HG02943 (cell line): ENCODE measurements at regions not wholly inside any gene's neighbourhood (a gene's known extent, or its start where the extent isn't known, plus 50 kb on each side); places are given as distances from the start of the nearest gene placed in this dataset.

Source experiments
- ATAC-seq: cut with Tn5 transposase; IDR thresholded peaks from one replicate; pipeline ENCODE4 v1.9.1; 2021; ENCODE audit warnings: mild to moderate bottlenecking, low read depth, moderate library complexity; ENCODE audit not compliant: unreplicated experiment

DNA sequence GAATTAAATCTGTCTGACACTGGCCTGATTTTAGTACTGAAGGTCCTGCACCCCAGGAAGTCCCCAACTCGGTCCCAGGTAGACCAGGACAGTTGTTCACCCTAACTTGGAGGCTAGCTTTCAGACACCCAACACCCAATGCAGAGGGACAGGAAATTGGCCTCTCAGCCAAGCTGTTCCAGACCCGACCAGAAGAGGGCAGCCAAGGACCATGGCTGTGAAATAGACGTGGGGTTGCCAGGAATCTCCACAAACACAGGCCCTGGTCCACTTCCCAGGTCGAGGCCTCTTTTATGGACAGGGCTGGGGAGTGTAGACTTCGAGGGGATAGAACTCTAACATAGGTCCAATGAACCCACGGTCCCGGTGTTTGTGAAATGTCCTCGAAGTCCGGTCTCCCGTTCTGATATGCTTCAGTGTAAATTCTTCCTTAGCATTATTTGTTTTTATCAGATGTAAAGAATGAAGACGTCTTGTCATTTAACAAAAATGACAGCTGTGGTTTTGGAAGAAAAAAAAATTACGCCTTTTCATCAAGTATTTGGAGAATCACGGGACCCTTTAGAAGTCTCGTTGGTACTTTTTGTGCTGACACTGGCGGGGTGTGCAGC, 260.3 kb upstream of the ADAMTS16 start:
- no peak for ATAC-seq

DNA sequence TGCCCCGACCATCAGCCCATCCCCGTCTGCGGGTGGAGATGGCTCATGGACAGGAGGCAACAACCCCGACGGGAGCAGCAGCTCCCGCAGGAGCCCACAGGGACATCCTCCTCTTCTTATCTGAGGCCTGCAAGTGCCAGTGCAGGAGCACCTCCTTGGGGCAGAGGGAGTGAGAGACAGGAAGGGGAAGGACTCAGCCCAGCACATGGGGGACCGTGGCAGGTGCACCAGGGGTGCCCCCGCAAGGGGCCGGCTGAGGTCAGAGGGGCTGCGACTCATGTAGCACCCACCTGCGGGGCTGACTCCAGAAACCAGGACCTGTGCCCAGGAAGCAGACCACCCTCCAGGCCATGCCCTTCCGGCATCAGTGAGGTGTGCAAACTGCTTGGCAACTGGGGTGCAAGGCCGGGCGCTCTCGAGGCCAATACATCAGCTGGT, 259.8 kb upstream of the ADAMTS16 start:
- no peak for ATAC-seq

DNA sequence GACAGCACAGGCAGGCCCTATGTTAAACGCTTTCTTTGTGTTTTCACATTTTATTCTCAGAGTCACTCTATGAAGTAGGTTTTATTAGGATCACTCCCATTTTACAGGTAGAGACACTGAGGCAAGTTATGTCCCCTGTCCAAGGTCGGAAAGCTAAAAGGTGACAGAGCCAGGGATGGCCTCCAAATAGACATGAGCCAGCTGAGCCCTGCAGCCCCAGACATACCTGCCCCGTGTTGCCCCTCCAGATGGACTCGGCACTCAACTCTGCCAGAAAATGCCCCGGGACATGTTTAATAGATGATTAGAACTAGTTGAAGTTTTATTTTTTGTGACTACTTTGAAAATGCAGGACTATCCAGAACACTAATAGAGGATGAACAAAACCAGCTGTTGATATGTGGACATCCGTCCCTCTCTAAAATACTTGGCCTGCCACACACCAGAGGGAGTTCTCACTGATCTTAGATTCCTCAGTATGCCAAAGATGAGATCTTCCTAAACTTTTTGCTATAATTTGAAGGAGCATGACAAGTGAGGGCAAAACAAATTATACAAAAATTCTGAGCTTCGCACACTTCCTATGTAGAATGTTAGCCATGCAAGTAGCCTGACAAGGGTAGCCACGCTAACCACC, 258.6 kb upstream of the ADAMTS16 start:
- no peak for ATAC-seq

DNA sequence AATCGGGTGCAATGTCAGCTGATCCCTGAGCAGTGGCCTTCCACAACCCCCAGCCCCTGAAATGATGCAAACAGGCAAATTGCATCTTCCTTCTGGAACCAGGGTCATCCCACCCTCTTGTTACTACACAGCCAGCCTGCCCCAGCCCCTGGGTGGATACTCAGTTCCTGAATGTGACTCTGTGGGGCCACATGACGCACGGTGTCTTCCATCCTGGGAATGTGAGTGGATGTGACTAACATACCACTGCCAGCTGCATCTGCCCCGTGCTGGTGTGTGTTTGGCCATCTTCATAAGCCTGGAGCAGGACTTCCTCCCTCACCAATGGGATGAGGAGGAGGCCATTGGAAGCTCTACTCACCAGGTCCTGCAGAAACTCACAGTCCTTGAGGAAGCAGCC, 257.9 kb upstream of the ADAMTS16 start:
- ATAC-seq, result no peak

DNA sequence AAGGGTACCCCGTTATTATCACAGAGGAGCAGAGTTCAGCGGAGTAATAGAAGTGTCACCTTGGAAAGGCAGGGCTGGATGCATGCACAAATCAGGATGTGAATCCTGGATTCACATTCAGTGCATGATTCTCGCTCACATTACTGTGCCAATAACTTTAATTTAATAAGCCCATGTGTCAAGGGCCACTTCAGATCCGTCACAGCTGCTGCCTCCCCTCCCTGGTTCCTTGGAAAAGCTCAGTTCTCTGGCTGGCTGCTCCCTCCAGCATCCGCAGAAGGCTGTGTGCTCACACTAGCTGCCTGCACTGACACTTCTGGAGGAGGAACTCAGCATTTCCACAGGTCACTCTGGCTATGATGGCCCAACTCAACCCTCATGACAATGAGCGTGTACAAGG, 256.8 kb upstream of the ADAMTS16 start:
- no peak for ATAC-seq

DNA sequence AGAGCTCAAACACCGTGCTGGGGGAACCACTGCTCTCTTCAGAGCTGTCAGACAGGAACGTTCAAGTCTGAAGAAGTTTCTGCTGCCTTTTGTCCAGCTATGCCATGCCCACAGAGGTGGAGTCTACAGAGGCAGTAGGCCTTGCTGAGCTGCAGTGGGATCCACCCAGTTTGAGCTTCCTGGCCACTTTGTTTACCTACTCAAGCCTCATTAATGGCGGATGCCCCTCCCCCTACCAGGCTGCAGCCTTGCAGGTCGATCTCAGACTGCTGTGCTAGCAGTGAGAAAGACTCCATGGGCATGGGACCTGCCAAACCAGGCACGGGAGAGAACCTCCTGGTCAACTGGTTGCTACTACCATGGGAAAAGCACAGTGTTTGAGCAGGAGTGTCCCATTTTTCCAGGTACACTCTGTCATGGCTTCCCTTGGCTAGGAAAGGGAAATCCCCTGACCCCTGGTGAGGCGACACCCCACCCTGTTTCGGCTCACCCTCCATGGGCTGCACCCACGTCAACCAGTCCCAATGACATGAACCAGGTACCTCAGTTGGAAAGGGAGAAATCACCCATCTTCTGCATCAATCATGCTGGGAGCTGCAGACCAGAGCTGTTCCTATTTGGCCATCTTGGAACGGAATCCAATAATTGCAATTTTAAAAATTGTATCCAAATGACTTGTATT, 246.9 kb upstream of the ADAMTS16 start:
- no peak for ATAC-seq

DNA sequence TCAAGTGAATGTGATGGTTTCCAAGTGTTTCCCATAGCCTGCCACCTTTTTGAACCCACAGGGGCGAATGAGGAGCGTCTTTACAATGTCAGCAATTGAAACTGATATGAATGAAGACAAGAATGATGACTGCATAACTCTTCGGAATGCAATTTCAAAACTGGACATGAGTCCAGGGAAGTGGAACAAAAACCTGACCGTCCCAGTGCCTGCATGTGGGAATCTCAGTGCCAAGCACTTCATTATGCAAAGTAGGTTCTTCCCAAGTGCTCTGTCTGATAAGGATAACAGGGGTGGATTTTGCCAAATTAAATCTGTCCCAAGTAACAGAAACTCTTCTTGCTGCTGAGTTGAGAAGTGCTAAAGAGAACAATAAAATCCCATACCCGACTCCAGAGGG, 243.8 kb upstream of the ADAMTS16 start:
- ATAC-seq, result no peak

DNA sequence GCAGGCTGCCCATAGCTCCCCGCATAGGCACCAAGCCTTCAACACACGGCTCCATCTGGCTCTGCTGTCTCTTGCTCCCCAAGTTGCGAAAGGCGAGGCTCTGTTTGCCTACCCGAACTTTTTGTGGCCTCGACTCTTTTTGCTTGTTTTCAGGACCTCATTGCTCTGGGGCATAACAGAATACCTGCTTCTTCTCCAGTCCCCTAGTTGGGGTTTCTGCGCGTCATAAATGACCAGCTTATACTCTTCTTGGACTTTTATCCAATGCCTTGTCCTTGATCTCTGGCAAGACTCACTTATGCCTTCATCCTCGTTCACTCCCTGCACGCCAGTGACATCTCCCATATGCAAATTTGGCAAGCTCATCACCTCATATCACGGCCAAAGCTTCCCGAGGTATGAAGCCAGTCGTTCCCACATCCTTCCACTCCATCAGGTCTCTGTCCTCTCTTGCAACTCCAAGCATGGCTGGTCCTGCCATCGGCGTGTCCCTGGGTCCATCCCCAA, 238.8 kb upstream of the ADAMTS16 start:
- ATAC-seq, result no peak

DNA sequence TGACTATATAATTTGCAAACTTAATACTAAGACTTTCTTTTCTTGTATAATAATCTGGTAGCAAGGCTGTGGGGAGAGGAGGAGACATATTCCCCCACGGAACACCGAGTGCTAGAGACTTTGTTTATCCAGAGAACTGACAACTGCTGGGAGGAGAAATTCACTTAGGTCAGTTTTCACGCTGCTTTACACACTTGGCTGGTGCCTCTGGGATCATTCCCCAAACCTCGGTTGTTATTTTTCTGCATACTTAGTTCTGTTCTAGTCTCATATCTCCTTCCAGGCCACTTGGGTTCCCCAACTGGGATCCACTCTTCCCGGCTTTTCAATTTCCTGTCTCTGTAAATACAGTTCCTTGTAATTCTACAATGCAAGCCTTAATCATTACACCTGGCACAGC, 238.2 kb upstream of the ADAMTS16 start:
- ATAC-seq, result no peak

DNA sequence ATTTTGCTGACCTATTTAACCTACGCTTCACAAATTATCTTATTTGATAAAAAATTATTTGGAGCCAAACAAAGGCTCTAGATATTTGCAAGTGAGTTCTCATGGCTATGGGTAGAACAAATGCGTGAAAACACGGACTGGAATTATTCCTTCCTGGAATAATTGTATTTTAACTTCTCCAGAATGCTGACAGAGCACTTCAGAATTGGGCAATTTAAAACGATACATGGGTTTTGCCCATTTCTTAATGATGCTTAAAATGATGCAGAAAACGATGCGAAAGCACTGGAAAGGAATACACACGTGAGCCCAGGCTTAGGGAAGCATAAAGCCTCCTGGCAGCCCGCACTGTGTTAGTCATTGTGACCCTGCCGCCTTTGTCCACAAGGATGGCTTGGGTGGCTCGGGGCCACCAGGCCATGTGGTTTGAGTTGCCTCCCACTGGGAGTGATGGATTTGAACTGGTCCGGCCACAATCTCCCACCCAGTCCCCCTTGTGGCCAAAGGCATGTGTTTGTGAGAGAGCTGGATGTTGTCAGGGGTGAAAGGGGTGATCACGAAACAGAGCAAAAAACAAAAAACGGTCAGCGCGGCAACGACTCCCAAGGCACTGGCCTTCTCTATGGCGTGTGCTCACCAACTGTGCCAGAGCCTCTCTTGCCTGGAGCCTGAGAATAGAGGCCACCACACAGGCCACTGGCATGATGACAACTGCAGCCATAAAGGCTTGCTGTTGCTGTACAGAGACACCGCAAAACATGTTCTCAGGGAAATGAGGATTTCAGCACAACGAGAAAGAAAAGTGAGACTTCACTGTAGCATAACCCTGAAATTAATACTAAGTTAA, 234.2 kb upstream of the ADAMTS16 start:
- no peak for ATAC-seq

DNA sequence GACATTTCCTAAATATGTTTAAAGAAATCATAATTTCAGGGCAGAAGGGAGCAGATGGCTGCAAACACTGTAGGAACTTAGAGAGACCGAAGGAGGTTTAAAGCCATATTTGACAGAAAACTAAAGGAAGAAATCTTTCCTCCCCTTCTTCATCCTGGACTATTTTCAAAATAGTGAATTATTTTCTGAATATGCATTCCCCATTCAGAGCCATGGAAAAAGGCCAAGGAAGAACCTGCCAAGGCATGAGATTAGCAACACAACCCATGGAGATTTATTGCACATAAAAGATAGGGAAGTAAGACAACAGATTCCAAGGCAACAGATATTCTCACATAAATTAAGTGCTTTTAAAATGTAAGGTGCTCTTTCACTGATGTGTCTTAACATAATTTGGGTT, 233.3 kb upstream of the ADAMTS16 start:
- ATAC-seq, result no peak

DNA sequence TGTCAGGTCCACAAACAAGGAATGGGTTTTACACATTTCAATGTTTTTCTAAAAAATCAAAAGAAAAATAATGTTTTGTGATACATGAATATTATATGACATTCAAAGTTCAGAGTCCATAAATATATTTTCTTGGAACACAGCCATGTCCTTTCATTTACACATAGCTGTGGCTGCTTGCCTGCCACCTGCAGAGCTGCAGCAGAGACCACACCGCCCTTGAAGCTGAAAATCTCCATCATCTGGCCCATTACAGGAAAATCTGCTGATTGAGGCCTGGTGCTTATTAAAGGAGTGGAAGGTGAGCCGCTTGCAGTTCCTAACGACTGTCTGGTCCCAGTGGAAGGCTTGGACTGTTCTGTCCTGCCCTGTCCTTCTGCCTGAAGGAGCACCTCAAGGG, 232.6 kb upstream of the ADAMTS16 start:
- no peak for ATAC-seq

DNA sequence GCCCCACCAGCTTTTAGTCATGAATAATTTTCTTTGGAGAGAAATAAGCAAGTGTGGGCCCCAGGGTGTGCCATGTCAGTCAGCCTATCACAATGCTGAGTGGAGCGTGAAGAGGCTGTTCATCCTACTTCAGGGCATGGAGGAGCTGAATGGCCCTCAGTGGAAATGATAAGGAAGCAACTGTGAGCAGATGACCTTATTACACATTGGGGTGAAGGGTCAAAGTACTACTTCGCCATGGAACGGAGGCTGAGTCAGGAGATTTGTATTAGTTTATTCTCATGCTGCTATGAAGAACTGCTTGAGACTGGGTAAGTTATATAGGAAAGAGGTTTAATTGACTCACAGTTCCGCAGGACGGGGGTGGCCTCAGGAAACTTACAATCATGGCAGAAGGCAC, 231.0 kb upstream of the ADAMTS16 start:
- no peak for ATAC-seq

DNA sequence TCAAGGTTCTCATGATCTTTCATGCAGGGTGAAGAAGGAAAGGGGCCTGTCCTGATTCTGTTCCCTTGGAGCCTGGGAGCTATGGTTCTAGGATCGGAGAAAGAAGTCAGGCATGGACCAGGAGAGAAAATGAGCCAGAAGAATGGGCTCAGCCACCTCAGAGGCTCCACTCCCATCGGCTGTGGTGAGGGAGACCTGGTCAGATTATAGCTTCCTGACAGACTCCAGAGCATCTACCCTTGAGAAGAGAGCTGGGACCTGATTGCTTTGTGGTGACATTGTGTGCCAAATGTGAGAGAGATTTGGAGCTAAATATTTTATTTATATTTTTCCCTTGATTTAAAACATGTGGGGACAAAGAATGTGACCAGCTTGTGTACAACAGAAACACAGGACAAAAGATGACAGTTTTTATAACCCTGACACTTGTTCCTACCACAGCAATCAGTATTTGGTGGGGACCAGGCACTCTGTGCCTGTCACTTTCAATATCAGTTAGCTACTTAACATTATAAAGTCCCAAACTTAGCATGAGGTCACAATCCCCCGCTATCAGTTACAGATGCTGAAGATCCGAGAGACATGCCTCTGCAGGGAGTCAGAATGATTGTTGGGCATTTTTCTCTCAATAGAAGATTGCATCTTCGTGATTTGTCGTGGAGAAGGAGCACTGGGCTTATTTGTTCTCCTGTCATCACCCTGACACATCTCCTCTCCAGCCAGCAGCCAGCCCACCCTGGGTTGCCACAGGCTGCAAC, 228.3 kb upstream of the ADAMTS16 start:
- ATAC-seq, result no peak

DNA sequence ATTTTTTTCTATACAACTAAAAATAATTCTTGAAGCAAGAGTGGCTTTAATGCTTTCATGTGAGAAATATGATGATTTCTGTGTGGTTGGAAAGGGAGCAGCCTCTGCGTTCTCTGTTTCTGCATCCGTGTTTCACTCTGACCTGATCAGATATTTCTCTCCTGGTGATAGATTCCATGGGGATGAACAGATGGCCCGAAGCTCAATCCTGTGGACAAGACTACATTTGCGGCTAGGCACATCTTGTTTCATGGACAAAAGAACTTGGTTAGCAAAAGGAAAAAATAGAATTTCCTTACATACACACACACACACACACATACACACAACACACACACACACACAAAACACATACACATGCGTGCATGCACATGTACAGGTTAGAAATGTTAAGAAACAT, 218.2 kb upstream of the ADAMTS16 start:
- ATAC-seq, result no peak

DNA sequence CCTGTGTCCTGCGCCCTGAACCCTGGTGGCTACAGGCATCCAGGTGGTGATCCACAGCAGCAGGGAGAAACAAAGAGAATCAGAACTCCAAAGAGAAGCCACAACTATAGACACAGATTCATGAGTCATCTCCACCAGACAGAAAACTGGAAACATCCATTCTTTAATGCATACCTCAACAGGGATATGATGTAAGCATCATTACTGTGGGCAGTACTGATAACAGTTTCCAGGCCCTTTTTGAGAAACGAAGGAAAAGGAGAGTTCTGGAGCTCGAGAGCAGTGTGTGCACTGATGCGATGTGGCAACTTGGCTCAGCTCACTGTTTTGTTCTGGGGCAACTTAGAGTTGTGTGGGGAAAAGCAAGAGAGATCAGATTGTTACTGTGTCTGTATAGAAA, 215.6 kb upstream of the ADAMTS16 start:
- ATAC-seq, result no peak

DNA sequence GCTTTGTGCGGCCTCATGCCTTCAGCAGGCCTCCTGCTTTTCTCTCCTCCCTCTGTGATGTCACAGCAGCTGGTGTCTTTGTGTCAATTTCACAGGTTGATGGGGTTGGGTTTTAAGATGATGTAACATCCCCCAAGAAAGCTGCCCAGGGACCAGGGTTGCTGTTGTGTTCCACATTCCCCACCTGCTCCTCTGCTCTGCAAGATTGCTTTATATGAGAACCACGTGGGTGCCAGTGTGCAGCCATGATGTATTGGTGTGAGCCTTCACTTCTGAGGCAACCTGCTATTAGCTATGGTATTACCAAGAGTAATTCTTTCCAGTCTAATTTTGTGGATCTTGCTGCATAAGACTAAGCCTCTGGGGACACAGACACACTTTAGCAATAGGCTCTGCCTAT, 213.0 kb upstream of the ADAMTS16 start:
- no peak for ATAC-seq

DNA sequence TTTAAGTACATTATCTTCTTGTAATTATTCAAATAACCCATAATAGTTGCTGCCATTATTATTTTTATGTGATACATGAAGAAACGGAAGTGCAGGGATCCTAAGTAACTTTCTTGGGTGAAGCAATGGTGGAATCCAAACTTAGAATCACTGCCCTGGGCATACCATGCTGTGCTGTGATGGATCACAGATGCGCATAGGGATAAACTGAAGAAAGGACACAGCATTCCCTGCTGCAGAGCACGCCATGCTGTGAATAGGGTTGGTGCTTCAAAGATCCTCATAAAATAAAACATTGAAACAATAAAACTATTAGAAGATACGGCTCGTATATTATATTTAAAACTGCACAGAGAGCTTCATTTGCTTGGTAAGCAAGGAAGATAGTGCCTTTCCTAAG, 211.7 kb upstream of the ADAMTS16 start:
- ATAC-seq, result no peak

DNA sequence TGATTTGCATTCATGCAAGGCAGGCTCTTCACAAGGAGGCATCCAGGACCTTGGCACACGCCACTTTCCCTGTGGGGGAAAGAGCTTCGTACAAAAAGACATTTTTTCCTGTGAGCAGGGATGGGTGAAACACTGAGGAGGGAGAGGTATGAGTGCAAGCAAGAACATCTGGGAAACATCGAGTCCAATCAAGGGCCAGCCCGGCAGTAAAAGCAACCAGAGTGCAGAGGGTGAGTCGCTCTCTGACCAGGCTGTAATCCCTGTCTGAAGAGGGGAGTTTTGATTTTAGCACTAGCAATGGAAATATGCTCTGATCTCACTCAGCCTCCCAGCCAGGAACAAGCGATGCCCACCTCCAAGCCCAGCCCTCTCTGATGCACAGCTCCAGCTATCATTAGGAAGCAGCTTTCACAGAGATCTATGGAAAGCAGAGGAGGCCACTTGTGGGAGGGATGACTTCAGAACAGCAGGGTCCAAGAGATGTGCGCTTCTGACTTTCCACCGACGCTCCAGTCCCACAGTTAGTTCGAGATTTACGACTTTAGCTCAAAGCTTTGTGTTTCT, 211.0 kb upstream of the ADAMTS16 start:
- ATAC-seq, result no peak
